GM19099 (cell line): ENCODE measurements at regions not wholly inside any gene's neighbourhood (a gene's known extent, or its start where the extent isn't known, plus 50 kb on each side); places are given as distances from the start of the nearest gene placed in this dataset.

Experiments
- POLR2A ChIP-seq: IDR thresholded peaks from 3 replicates; pipeline ENCODE4 v1.6.1; 2011; ENCODE audit warnings: low read depth; ENCODE audit not compliant: insufficient read length; ENCODE audit errors: extremely low read depth

- no peak for TF ChIP-seq POLR2A
These were observed 63.0 kb upstream of the RGS1 start for GRCh38 chr1:192512426-192513162.

GRCh38 chr1:192513196-192513595 lies 62.4 kb upstream of the RGS1 start:
- TF ChIP-seq POLR2A, result no peak

GRCh38 chr1:192513697-192514096 lies 61.9 kb upstream of the RGS1 start:
- TF ChIP-seq POLR2A, result no peak

GRCh38 chr1:192516776-192517297 lies 58.7 kb upstream of the RGS1 start:
- TF ChIP-seq POLR2A, result no peak

GRCh38 chr1:192517716-192518355 lies 57.7 kb upstream of the RGS1 start:
- TF ChIP-seq POLR2A, result peak; percentile 25

- TF ChIP-seq POLR2A, result no peak
These were observed 56.9 kb upstream of the RGS1 start for GRCh38 chr1:192518700-192519099.

GRCh38 chr1:192521734-192522133 lies 53.8 kb upstream of the RGS1 start:
- TF ChIP-seq POLR2A, result no peak

GRCh38 chr1:192522673-192523072 lies 52.9 kb upstream of the RGS1 start:
- no peak for TF ChIP-seq POLR2A

GRCh38 chr1:192524223-192524622 lies 51.4 kb upstream of the RGS1 start:
- no peak for TF ChIP-seq POLR2A
